HG02571 (cell line): ENCODE measurements at regions not wholly inside any gene's neighbourhood (a gene's known extent, or its start where the extent isn't known, plus 50 kb on each side); places are given as distances from the start of the nearest gene placed in this dataset.

Experiments used
- ATAC-seq: cut with Tn5 transposase; IDR thresholded peaks from one replicate; pipeline ENCODE4 v1.9.1; 2021; ENCODE audit warnings: mild to moderate bottlenecking, moderate library complexity; ENCODE audit not compliant: unreplicated experiment

DNA sequence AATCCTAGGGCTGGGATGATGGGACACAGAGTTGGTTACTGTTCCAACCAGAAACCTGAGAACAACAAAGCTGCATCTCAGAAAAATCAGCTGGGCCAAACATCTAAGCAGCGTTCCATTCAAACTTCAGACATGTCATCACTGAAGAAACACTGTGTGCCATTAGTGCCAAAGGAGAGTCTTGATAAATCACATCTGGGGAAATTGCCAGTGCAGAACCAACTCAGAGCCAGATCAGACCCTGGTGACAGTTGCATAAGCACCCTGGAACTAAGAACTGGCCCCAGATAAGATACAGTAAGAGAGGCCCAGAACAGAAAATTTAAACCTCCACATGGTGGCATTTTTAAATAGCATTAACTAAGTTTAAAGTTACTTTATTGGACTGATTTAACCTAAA lies 482.8 kb downstream of the PRKD1 start:
- no peak for ATAC-seq

DNA sequence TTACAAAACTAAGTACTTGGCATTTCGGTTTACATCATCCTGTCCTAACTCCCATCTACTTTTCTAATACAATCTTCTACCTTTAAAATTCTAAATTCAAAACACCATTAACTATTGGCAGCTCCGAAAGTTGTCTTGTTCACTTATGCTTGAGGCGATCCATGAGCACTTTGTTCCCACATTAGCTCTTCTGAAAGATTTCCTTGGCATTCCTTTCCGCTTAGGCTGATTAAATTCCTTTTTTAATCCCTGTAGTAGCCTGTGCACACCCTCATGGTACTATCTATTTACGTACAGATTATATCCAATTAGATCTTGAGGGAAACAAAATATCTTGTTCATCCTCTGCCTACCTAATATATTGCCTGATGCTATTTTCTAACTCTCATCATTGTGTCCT lies 480.7 kb downstream of the PRKD1 start:
- ATAC-seq: no peak

DNA sequence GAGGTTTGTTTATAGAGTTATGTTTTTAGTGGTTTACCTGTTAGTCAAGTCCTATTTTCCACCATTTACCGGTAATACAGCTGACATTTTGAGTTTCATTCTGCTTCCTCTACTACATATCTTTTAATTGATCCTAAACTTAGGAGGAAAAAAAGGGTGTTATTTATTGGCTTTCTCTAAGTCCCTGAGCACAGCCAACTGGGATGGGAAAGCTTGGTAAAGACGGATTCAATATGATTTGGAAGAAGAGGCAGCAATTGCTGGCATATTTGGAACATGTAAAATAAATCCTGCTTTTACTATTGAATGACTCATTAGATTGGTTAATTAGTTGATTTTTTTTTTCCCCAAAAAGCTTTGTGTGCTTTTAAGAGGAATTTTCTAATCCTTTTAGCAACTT lies 475.7 kb downstream of the PRKD1 start:
- ATAC-seq: no peak

DNA sequence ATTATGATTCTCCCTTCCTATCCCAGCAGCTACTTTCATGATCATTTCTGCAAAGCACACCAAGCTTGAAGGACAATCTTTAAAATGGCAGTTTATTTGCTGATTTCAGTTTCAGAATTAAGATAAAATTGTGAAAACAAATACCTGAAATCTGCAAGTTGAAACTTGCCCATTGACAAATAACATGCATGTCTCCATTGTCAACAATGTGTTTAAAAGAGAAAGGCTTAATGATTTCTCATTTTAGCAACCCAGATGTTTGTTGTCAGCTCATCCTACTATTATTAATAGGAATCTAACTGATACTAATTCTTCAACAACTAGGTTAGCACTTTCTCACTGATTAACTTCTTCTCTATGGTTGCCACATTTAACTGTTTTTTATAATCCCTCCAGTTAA lies 474.6 kb downstream of the PRKD1 start:
- ATAC-seq: no peak

DNA sequence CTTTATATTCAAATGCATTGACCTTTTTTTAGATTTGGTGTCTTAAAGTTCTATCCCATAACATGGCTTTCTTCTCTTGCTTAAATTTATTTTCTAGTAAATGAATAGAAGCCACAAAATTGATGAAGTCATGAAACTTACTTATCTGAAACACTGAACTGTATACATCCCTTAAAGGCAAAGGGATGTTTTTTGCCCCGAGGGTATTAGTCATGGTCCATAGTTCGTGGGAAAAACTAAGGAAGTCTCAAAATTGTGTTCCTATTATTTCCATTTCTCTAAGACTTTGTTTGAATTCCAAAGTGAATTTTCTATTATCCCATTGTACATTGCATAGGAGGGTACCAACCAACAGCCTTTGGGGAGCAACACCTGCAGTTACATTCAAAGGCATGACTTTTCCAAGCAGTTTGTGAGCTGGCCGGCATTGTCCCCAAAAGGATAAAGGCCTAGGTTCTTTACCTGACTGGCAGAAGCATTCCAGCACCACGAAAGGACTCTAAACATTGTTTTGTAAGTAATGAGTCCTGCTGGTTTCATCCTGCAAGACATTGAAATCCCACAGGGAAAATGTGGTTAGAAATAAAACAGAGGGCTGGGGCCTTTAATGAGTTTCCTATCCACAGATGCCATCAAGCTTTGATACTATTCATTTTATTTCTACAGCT lies 473.5 kb downstream of the PRKD1 start:
- no peak for ATAC-seq

DNA sequence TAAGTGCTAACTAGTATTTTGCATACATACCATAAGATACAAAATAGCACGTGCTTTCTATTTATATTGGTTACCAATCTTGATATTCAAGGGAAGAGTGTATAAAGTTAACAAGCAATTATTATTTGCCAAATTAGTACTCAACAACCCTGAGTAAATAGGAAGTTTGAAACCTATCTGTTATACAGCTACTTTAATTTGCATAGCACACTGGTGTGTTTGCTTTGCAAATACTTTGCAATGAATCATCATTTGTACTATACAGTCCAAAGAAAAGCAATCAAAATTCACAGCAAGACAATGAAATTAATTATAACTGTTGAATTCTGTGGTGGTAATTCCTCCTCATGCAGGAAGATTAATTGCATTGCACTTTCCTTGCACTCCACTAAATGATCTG lies 469.1 kb downstream of the PRKD1 start:
- no peak for ATAC-seq

DNA sequence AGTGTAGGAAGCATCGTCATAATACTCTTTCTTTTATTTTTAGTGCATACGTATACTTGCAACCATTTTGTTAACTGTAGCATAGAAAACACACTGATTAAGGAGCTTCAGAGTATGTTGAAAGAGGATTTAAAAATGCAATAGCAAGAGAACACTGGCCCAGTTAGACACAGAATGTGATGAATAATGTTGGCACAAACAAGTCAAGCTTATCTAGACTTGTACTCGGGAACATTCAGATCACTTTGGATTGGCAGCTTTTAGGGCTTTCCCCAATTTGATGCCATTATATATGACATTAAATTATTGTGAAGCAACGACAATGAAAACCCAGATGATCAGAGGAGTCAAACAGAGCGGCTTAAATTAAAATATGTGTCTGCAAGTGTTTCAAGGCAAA lies 468.1 kb downstream of the PRKD1 start:
- ATAC-seq: no peak

DNA sequence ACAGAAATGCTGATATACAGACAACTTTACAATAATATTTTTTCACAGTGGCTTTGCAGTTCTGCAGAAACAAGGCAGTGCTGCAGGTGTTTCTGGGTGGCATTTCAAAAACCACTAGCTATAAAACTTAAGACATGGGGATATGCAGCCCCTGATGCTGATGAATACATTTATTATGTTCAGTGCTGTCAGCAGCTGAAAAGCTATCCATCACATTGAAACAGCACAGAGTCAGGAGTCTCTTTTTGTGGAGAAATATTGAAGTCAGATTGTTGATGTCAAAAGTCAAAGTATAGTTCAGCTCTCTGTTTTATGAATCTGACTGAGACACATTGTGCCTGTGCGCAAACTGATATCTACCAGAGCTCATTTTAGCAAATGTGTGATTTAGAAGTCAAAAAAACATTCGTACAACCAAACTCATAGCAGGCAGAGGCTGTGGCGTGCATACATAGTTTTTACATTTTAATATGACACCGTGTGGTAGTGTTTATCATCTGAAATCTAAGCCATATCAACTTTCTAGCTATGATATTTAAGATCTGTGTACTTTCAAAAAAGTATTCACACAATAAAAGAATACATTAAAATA lies 467.6 kb downstream of the PRKD1 start:
- ATAC-seq: no peak

DNA sequence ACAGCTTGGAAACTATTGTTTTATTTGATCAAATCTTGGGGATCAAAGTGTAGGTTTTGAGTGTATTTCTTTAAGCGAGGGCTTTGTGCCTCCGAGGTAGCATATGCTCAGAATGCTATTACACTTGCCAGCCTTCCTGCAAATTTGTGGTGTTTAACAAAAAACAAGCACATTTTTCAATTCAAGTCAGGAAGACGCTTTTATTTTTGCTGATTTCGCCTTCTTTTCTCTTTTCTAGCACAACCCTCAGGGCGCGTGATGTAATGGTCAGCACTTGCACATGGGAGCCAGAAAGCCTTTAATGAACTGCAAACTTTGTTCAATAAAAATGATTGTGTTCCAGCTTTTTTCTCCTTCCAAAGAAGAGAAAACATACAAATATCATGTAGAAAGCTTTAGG lies 466.5 kb downstream of the PRKD1 start:
- no peak for ATAC-seq

DNA sequence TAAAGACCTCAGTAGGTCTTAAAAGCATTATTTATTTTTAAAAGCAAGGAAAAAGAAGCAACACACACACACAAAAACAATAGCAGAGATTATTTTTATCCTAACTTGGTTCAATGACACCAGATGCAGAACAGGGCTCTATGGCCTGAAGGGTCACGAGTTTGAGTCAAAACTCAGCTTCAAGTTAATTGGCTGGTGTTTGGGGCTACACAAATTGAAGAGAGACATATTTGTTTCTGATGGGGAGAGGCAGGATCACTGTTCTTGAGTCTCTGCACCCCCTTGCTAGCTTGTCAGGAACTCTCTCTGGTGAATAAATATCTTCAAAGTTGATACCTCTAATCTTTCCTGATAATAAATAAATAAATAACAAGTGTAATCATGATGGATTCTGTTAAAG lies 466.1 kb downstream of the PRKD1 start:
- ATAC-seq: no peak

DNA sequence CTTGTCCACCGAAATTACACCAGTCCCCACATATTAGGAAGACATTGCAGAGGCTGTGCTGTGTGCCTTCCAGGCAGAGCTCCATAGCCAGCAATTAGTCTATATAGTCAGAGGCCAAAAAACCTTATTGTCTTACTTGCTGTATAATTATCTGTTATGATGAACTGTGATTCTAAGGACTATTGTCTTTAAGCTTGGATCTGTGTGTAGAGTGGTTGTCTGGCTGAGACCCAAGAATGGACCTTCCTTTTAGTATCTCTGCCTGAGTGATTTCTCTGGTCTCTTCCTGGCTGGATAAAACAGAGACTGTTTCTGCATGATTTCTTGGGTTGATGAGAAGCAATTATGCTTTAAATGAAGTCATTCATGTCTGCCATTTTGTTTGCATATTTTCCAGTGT lies 465.3 kb downstream of the PRKD1 start:
- no peak for ATAC-seq

DNA sequence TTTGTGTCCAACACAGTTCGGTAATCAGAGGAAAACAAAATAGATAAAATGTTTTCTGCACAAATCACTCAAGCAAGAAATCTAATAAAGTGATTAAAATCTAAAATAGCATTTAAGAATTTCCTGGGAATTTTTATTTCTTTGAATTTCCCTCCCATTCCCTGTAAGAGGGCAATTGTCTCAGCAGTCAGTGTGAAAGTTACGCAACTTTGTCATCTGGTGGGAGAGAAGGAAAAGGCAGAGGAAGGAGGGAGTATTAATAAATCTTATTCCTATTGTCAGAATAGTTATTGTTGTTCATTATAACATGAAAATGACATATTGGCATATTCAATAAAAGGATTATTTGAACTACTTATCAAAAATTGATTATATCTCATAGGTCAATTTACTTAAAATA lies 464.9 kb downstream of the PRKD1 start:
- no peak for ATAC-seq

DNA sequence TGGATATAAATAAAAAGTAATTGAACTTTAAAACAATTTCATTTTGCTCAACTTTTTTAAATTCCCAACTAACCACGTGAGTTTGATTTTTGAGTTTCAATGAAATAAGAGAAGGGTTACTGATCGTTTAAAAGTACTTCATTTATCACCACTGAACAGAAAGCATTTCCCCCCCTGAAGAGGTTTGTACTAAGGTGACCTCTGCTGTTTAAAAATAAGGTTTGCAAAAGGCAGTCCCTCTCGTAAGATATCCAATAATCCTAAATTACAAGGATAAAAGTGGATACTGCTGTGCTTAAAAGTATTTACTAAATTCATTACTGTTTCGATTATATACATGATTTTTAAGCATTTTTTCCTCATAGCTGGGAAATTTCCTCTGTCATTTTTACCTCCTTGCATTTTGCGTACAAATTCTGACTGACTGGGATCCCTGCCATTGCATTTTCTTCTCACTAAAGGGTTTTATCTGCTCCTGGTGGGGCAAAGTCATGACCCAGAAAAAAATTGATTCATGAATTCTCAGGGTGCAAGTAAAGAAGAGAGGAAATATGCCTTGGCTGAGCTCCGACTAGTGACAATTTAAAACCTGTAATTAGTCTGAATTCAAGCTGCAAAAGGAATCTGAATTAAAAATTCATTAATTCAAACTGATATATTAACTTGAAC lies 463.8 kb downstream of the PRKD1 start:
- ATAC-seq: no peak

DNA sequence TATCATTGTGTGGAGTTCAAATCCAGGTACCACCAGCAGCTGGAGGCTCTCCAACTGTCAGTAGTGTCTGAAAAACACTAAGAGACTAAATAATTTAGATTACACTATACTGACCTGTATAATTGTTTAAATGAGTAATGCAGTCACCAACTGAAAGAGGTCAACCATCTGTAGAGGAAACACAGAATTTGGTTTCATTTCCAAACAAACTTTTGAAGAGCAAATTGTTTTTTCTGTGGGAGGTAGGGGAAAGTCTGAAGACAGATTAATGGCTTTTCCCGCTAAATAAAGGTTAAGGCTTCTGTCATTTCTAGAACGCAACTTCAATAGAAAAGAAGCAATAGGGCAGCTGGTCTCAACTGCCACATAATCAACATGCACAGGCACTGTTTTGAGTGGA lies 462.6 kb downstream of the PRKD1 start:
- no peak for ATAC-seq

DNA sequence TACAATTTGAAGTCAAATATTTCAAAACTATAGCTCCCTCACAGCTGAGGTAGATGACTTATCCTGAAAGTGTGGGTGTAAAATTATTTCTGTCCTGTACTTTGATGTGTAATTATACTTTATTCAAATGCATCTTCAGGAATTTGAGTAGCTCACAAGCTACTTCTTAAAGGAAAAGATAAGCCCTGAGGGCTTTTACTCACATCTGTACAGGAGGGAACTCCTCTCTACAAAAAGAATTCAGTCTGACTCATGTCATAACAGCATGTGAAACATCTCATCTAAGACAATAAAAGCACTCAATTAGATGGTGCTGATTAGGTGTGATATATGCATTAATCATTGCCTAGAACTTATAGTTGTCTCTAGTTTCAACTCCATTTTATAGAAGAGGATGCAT lies 452.0 kb downstream of the PRKD1 start:
- ATAC-seq: no peak

DNA sequence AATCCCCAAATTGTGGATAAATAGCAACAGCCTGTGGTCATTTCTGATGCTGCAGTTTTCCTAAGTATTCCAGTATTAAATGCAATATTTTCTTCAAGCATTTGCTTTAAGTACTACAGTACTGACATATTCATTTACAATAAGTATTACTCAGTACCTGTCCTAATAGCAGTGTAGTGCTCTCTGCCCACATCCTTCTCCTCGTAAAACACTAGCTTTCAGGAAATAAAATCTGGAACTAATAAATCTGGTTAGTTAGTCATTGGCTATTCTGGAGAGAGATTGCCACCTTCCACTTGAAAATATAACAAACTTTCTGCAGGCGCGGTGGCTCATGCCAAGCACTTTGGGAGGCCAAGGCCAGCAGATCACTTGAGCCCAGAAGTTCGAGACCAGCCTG lies 441.5 kb downstream of the PRKD1 start:
- no peak for ATAC-seq

DNA sequence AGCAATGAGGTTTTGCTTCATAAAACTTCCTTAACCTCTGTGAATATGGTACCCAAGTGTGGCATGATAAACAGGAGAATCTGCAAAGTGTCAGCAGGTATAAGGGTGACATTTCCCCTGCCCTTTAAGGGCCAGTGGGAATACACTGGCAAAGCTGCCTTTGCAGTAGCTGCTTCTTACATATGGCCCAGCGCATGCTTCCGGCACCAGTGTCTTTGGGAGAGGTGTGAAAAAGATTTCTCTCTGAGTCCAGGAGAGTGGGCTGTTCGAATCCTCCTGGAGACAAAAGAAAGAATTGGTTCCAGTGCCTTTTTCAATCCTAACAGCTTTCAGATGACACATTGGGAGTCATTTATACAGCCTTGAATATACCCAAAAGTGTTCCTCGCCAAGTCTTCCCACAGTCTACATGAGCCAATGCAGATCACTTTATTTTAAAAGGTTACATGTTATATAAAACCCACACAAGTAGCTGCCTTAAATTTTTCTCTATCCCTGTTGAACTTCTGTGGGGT lies 437.7 kb downstream of the PRKD1 start:
- ATAC-seq: no peak

DNA sequence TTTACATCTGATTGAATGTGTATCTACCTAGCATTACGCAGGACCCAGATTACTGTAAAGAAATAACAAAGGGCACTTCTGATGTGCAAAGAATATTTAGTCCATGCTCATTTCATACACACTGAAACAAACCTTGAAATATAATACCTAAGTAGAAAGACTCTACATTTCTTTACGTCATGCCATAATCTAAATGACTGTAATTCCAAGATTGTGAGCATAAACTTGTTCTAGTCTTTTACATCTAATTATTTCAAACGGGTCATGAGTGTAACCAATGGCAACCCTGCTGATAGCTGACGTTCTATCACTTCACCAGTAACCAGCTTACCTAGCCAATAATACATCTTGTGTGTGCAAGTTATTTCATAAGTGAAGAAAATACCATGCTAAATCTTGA lies 433.8 kb downstream of the PRKD1 start:
- no peak for ATAC-seq

DNA sequence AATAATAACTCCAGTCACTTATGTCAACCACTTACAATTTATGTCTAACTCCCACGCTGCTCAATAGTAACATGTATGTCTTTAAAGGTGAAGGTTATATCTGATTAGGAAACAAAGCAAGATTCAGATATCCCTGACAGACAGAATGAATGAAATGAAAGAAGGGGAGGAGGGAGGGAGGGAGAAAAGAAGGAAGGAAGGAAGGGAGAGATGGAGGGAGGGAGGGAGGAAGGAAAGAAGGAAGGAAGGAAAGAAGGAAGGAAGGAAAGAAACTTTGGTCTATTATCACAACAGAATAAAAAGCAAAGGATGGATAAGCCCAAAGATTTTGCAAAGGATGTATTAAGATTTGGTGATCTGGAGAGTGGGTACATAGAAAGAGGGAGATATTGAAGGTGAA lies 433.3 kb downstream of the PRKD1 start:
- ATAC-seq: no peak

DNA sequence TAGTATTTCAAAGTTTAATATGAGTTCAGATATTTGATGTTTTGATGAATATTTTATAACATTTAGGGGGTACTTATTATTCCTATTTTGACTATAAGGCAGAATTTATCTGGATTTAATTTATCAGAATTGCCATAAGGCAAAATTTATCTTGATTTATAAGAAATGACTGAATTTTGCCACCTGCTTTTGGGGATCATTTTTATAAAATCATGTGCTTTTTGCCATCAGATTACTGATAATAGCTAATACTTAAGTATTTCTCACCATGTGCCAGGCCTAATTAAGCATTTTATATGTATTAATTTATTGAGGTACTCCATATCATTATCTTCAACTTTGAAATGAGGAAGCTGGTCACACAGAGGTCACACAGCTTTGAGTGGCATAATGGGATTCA lies 423.7 kb downstream of the PRKD1 start:
- ATAC-seq: no peak

DNA sequence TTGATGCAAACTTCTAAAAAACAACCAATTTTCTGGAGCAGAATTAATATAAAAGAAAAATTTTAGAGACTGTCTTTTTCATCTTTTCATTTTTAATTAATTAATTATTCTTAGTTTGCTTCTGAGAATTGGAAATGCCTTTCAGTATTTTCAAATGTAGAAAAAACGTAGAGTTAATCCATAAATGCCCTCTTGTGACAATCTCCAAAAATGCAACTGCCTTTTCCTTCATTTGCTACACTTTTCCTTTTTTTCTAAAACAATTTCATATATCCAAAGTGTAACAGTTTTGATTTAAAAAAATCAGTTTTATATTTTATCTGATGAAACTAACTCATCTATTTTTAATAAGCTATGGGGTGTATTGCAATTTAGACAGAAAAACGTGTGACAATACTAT lies 409.3 kb downstream of the PRKD1 start:
- ATAC-seq: no peak

DNA sequence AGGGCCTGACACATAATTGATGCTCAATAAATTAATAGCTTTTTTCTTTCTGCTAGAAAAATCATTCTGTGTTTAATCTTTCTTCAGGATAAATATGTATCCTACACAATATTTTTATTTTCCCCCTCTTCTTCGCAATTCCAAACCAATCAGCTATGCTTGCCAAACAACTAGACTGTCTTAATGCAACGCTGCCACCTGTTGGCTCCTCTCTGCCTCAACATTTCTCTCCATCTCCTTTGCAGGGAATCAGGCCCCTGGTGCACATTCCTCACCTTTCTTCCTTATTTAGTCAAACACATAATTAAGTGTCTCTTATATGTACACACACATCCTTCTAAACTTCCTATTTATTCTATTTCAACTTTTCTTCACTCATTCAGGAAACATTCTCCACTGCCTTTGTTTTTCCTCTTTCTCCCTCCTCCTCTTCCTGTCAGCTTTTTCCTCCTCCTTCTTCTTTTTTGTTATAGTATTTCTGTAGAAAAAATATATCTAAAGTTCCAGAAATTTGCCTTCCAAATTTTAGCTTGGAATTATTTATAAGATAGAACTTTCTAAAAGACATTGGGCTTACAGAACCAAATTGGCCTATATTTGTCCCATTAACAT lies 406.0 kb downstream of the PRKD1 start:
- ATAC-seq: no peak
